Liver (tissue), 8 donors: ENCODE measurements at regions not wholly inside any gene's neighbourhood (a gene's known extent, or its start where the extent isn't known, plus 50 kb on each side); places are given as distances from the start of the nearest gene placed in this dataset.

Experiments
- DNase-seq: peaks from one replicate; pipeline ENCODE4 v3.0.0-alpha.2; 2017; ENCODE audit warnings: low spot score
- H3K27ac ChIP-seq, 2 donors: one replicate each; pipeline ENCODE4 v1.7.0; 2013; ENCODE audit warnings: inconsistent platforms in 2 of 2, low read length in 2 of 2, control low read depth in 1 of 2, low read depth in 1 of 2, mild to moderate bottlenecking in 1 of 2
- H3K27me3 ChIP-seq, 4 donors: one replicate each; pipeline versions ENCODE4 v1.6.1 to v1.7.0; 2013; ENCODE audit warnings: low read length in 3 of 4, inconsistent platforms in 1 of 4, mild to moderate bottlenecking in 1 of 4, moderate library complexity in 1 of 4; ENCODE audit not compliant: control insufficient read depth in 4 of 4, insufficient read depth in 4 of 4
- H3K36me3 ChIP-seq, 4 donors: one replicate each; pipeline versions ENCODE4 v1.6.1 to v1.7.0; 2013; ENCODE audit warnings: low read length in 3 of 4, mild to moderate bottlenecking in 3 of 4, low read depth in 1 of 4, moderate library complexity in 1 of 4; ENCODE audit not compliant: control insufficient read depth in 4 of 4, insufficient read depth in 3 of 4
- H3K4me1 ChIP-seq, 4 donors: one replicate each; pipeline versions ENCODE4 v1.6.1 to v1.7.0; 2013; ENCODE audit warnings: low read length in 3 of 4, mild to moderate bottlenecking in 3 of 4, moderate library complexity in 1 of 4; ENCODE audit not compliant: control insufficient read depth in 4 of 4, insufficient read depth in 4 of 4
- H3K4me3 ChIP-seq, 3 donors: one replicate each; pipeline versions ENCODE4 v1.6.1 to v1.7.0; 2013; ENCODE audit warnings: low read length in 3 of 3, control low read depth in 1 of 3, low read depth in 1 of 3, mild to moderate bottlenecking in 1 of 3
- H3K9ac ChIP-seq, 2 donors: one replicate each; pipeline ENCODE4 v1.7.0; 2013; ENCODE audit warnings: low read length in 2 of 2, mild to moderate bottlenecking in 2 of 2, moderate library complexity in 2 of 2, control low read depth in 1 of 2, low read depth in 1 of 2
- H3K9me3 ChIP-seq, 4 donors: one replicate each; pipeline versions ENCODE4 v1.6.1 to v1.7.0; 2013; ENCODE audit warnings: low read length in 3 of 4; ENCODE audit not compliant: control insufficient read depth in 4 of 4
- CTCF ChIP-seq: fragments of 150-350 bp; IDR thresholded peaks from 2 replicates; pipeline ENCODE4 v1.5.1; 2017; ENCODE audit warnings: improper control_type of control experiment, low read depth, low read length; ENCODE audit not compliant: missing input control
- EGR1 ChIP-seq, 2 donors: IDR thresholded peaks; 2 replicates each; pipeline ENCODE4 v1.6.1; 2016 to 2018; ENCODE audit warnings: antibody characterized with exemption in 2 of 2, low read depth in 2 of 2
- FOXA1 ChIP-seq: IDR thresholded peaks from 2 replicates; pipeline ENCODE4 v1.6.1; 2016; ENCODE audit warnings: antibody characterized with exemption
- GABPA ChIP-seq, 2 donors: IDR thresholded peaks in 1 of 2; conservative IDR thresholded peaks in 1 of 2; 2 replicates each; pipeline ENCODE4 v1.6.1; 2016; ENCODE audit warnings: antibody characterized with exemption in 2 of 2, mild to moderate bottlenecking in 1 of 2, moderate library complexity in 1 of 2
- HNF4A ChIP-seq, 2 donors: conservative IDR thresholded peaks; 2 replicates each; pipeline ENCODE4 v1.6.1; 2016; ENCODE audit warnings: antibody characterized with exemption in 2 of 2, mild to moderate bottlenecking in 2 of 2
- HNF4G ChIP-seq: IDR thresholded peaks from 2 replicates; pipeline ENCODE4 v1.6.1; 2016; ENCODE audit warnings: antibody characterized with exemption
- JUND ChIP-seq, 2 donors: IDR thresholded peaks; 2 replicates each; pipeline ENCODE4 v1.6.1; 2016; ENCODE audit warnings: antibody characterized with exemption in 2 of 2
- MAX ChIP-seq: IDR thresholded peaks from 2 replicates; pipeline ENCODE4 v1.6.1; 2016; ENCODE audit warnings: antibody characterized with exemption
- NR2F2 ChIP-seq: IDR thresholded peaks from 2 replicates; pipeline ENCODE4 v1.6.1; 2016; ENCODE audit warnings: antibody characterized with exemption
- RAD21 ChIP-seq, 2 donors: IDR thresholded peaks; 2 replicates each; pipeline ENCODE4 v1.6.1; 2016; ENCODE audit warnings: antibody characterized with exemption in 2 of 2, mild to moderate bottlenecking in 2 of 2
- REST ChIP-seq: IDR thresholded peaks from 2 replicates; pipeline ENCODE4 v1.6.1; 2016; ENCODE audit warnings: antibody characterized with exemption, mild to moderate bottlenecking
- RXRA ChIP-seq, 2 donors: IDR thresholded peaks; 2 replicates each; pipeline ENCODE4 v1.6.1; 2017 to 2018; ENCODE audit warnings: antibody characterized with exemption in 2 of 2, mild to moderate bottlenecking in 1 of 2
- SP1 ChIP-seq: IDR thresholded peaks from 2 replicates; pipeline ENCODE4 v1.6.1; 2018; ENCODE audit warnings: antibody characterized with exemption, mild to moderate bottlenecking
- TAF1 ChIP-seq: conservative IDR thresholded peaks from 2 replicates; pipeline ENCODE4 v1.6.1; 2016; ENCODE audit warnings: antibody characterized with exemption, mild to moderate bottlenecking
- WGBS: extraction: QIAGEN DNeasy Blood & Tissue Kit; methylation state at CpG from one replicate; pipeline ENCODE4 v1.1.7; 2013; 5-methylcytosine and 5-hydroxymethylcytosine counted together
- TF ChIP-seq, protein P1 (sequence below): IDR thresholded peaks from 2 replicates; pipeline ENCODE4 v1.6.1; 2016; ENCODE audit warnings: antibody characterized with exemption
- TF ChIP-seq, protein P2 (sequence below): IDR thresholded peaks from 2 replicates; pipeline ENCODE4 v1.6.1; 2016; ENCODE audit warnings: antibody characterized with exemption
- donor health status: healthy.
- donor health status: healthy.
- donor health status: healthy.
- donor health status: healthy.
- donor health status: healthy.

DNA sequence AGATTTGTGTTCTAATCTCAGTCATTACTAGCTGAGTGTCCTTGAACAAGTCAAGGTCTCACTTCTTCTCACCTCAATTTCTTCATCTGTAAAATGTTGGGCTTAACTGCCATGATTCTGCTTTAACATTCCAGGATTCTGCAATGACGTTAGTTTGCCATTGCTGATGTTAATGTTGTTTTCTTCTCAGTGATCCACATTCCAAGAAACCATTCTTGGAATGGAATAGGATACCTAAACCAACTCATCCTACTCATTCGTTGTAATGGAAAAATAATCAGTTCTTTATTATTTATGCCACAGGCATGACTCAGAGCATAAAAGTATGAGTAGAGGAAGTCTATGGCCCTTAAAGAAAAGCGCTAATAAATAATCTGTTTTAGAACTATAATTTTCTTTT, 140.2 kb upstream of the ETAA1 start (continued):
- TF ChIP-seq REST, result no peak
- no peak for TF ChIP-seq TAF1
- TF ChIP-seq NR2F2, result no peak

GRCh38 chr2:67258122-67258521, 139.0 kb upstream of the ETAA1 start:
- TF ChIP-seq HNF4G, result no peak
- no peak for TF ChIP-seq CTCF
- TF ChIP-seq TAF1, result no peak
- TF ChIP-seq REST, result no peak
- TF ChIP-seq FOXA1, result no peak
- TF ChIP-seq, protein P1, sequence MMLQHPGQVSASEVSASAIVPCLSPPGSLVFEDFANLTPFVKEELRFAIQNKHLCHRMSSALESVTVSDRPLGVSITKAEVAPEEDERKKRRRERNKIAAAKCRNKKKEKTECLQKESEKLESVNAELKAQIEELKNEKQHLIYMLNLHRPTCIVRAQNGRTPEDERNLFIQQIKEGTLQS, result no peak
- TF ChIP-seq EGR1 (IDR thresholded peaks at IDR 0.05; ENCODE audit: low read depth in 2 of 2), result no peak
- TF ChIP-seq NR2F2, result no peak
- TF ChIP-seq JUND (IDR thresholded peaks at IDR 0.05), result no peak
- no peak for TF ChIP-seq MAX
- no peaks in the 10 kb centered on the region for H3K4me1 ChIP-seq
- H3K27me3 ChIP-seq, result no peaks in the 10 kb centered on the region
- no peak overlapping the region for H3K27ac ChIP-seq
- H3K4me3 ChIP-seq, result no peak overlapping the region
- DNase-seq, result no peak
- 87% methylated on average over 4 of the region's 4 CpGs for WGBS
- H3K9me3 ChIP-seq, result no peaks in the 10 kb centered on the region
- no peak overlapping the region for H3K9ac ChIP-seq
- no peaks in the 10 kb centered on the region for H3K36me3 ChIP-seq

- no peaks in the 10 kb centered on the region for H3K9me3 ChIP-seq
- TF ChIP-seq JUND (IDR thresholded peaks at IDR 0.05) (no peak), GABPA (IDR thresholded peaks at IDR 0.05 in 1 of 2, conservative IDR thresholded peaks at IDR 0.05 in 1 of 2) (no peak), SP1 (no peak), HNF4A (conservative IDR thresholded peaks at IDR 0.05) (no peak), RAD21 (IDR thresholded peaks at IDR 0.05) (no peak), MAX (no peak), FOXA1 (no peak), RXRA (IDR thresholded peaks at IDR 0.05) (no peak), EGR1 (IDR thresholded peaks at IDR 0.05; ENCODE audit: low read depth in 2 of 2) (no peak), CTCF (no peak), TAF1 (no peak)
- TF ChIP-seq, protein P2, sequence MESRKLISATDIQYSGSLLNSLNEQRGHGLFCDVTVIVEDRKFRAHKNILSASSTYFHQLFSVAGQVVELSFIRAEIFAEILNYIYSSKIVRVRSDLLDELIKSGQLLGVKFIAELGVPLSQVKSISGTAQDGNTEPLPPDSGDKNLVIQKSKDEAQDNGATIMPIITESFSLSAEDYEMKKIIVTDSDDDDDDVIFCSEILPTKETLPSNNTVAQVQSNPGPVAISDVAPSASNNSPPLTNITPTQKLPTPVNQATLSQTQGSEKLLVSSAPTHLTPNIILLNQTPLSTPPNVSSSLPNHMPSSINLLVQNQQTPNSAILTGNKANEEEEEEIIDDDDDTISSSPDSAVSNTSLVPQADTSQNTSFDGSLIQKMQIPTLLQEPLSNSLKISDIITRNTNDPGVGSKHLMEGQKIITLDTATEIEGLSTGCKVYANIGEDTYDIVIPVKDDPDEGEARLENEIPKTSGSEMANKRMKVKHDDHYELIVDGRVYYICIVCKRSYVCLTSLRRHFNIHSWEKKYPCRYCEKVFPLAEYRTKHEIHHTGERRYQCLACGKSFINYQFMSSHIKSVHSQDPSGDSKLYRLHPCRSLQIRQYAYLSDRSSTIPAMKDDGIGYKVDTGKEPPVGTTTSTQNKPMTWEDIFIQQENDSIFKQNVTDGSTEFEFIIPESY, result no peak
- no peak for DNase-seq
- H3K9ac ChIP-seq, result no peak overlapping the region
- H3K4me3 ChIP-seq, result no peak overlapping the region
- no peaks in the 10 kb centered on the region for H3K4me1 ChIP-seq
- H3K27ac ChIP-seq, result no peak overlapping the region
- H3K36me3 ChIP-seq, result no peaks in the 10 kb centered on the region
- H3K27me3 ChIP-seq, result no peaks in the 10 kb centered on the region
- 84% methylated on average over 1 of the region's 1 CpG for WGBS
Observed at GRCh38 chr2:67258831-67259230, 138.3 kb upstream of the ETAA1 start.
